Kidney epithelial cell (primary cell): ENCODE measurements at regions not wholly inside any gene's neighbourhood (a gene's known extent, or its start where the extent isn't known, plus 50 kb on each side); places are given as distances from the start of the nearest gene placed in this dataset.

ENCODE experiments used
- DNase-seq: peaks from one replicate; pipeline ENCODE4 v3.0.0-alpha.2; 2010; ENCODE audit warnings: low read depth
- H3K27me3 ChIP-seq: 2 replicates; pipeline ENCODE4 v1.6.0; 2011; ENCODE audit warnings: low read length; ENCODE audit not compliant: control insufficient read depth, insufficient read depth
- H3K36me3 ChIP-seq: 2 replicates; pipeline ENCODE4 v1.5.1; 2011; ENCODE audit warnings: low read length; ENCODE audit not compliant: control insufficient read depth, insufficient read depth
- H3K4me3 ChIP-seq: 2 replicates; pipeline ENCODE4 v1.5.1; 2011; ENCODE audit warnings: low read depth, mild to moderate bottlenecking, control low read depth, low read length
- TF ChIP-seq, protein P1 (sequence below): IDR thresholded peaks from 2 replicates; pipeline ENCODE4 v1.5.1; 2011; ENCODE audit warnings: mild to moderate bottlenecking, moderate library complexity, low read length, control low read depth, inconsistent platforms; ENCODE audit not compliant: insufficient read depth, poor library complexity, severe bottlenecking

DNA sequence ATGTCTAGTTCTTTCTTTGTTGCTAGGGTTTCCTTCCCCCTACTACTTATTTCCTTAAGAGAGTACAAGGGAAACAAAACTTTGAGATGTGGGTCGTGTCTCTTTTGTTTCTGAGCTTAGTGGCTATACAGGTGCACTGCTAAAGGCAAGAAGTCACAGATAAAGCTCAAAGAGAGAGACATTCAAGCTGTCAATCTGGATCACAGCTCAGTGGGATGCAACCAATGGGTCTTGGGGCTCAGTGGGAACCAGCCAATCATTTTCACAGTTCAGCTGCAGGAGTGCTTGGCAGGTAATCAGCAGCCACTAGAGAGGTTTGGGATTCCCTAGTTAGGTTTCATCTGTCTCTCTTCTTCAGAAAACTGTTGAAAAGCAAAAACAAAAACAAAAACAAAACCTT is 135.4 kb upstream of the SGCD start:
- Histone ChIP-seq H3K27me3 (no peaks in the 10 kb centered on the region), H3K36me3 (no peaks in the 10 kb centered on the region), H3K4me3 (no peak overlapping the region)
- no peak for DNase-seq
- TF ChIP-seq, protein P1, sequence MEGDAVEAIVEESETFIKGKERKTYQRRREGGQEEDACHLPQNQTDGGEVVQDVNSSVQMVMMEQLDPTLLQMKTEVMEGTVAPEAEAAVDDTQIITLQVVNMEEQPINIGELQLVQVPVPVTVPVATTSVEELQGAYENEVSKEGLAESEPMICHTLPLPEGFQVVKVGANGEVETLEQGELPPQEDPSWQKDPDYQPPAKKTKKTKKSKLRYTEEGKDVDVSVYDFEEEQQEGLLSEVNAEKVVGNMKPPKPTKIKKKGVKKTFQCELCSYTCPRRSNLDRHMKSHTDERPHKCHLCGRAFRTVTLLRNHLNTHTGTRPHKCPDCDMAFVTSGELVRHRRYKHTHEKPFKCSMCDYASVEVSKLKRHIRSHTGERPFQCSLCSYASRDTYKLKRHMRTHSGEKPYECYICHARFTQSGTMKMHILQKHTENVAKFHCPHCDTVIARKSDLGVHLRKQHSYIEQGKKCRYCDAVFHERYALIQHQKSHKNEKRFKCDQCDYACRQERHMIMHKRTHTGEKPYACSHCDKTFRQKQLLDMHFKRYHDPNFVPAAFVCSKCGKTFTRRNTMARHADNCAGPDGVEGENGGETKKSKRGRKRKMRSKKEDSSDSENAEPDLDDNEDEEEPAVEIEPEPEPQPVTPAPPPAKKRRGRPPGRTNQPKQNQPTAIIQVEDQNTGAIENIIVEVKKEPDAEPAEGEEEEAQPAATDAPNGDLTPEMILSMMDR = no peak

DNA sequence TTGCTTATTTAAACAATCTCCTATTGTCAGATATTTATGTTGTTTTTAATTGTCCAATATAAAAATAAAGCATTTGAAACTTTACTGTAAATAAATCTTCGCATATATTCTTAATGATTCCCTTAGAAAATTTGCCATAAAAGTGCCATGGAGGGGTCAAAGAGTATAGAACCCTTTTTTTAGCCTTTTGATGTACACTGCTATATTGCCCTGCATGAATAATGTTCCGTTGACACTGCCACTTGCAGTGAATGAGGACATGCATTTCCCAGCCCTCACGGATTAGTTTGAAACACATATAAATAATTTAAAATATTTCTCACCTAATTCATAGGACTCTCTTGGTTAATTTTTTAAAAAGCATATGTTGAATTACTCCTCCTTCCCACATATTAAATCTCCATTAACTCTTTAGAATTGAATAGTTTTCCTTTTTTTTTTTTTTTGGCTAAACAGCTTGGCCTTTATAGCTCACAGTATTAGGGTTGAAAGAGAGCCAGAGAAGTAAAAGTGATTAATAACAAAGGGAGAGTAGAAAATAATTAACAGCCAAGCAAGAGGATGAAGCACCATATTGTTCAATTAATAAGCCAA is 129.8 kb upstream of the SGCD start:
- Histone ChIP-seq H3K4me3 (no peak overlapping the region), H3K27me3 (no peaks in the 10 kb centered on the region), H3K36me3 (no peaks in the 10 kb centered on the region)
- TF ChIP-seq, protein P1 = no peak
- DNase-seq = no peak

DNA sequence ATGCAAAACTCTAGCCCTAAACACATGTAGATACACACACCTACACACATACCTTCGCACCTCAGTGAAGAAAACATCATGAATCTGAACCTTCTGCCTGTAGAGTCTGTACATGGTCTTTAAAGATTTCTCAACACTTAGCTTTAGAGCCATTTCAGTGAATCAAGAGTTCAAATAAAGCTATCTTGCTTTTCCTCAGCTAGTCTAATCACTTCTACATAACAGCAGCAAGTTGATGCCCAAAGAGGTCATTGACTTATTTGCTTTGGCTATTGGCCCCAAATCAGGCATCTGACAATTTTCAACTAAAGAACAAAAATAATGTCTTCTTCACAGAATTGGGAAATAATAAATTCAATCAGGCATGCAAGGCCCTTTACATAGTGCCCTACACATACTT is 127.9 kb upstream of the SGCD start:
- TF ChIP-seq, protein P1 = no peak
- Histone ChIP-seq H3K27me3 (no peaks in the 10 kb centered on the region), H3K4me3 (no peak overlapping the region), H3K36me3 (no peaks in the 10 kb centered on the region)
- DNase-seq = no peak

DNA sequence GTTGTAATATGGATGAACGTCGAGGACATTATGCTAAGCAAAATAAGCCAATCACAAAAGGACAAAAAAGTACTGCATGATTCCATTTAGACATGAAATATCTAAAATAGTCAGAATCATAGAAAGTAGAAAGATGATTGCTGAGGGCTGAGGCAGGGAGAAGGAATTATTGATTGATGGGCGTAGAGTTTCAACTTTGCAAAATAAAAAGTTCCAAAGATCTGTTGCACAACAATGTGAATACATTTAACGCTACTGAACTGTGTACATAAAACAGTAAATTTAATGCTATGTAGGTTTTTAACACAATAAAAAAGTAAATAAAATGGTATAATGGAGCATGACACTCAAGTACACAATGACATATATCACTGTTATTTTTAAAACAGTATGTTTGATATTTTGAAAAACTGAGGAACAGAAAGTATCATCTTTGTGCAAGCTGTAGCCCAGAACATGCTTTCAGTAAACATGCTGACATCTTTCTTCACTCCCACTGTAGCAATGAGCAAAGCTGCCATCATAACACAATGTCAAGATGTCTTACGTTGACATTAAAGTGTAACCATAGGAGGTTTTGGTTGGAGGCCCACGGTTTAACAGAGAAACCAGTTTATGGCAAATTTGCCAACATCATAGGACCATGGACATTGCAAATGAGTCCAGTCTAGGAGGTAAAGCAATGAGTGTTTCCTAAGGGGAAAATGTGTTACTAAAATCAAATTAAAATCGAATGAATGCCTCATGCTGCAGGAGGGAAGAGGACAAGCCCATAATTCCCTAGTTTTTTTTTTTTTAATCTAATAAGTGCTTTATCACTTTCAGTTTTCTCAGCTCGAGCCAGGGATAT is 125.8 kb upstream of the SGCD start:
- Histone ChIP-seq H3K36me3 (no peaks in the 10 kb centered on the region), H3K4me3 (no peak overlapping the region), H3K27me3 (no peaks in the 10 kb centered on the region)
- TF ChIP-seq, protein P1 = no peak
- no peak for DNase-seq

DNA sequence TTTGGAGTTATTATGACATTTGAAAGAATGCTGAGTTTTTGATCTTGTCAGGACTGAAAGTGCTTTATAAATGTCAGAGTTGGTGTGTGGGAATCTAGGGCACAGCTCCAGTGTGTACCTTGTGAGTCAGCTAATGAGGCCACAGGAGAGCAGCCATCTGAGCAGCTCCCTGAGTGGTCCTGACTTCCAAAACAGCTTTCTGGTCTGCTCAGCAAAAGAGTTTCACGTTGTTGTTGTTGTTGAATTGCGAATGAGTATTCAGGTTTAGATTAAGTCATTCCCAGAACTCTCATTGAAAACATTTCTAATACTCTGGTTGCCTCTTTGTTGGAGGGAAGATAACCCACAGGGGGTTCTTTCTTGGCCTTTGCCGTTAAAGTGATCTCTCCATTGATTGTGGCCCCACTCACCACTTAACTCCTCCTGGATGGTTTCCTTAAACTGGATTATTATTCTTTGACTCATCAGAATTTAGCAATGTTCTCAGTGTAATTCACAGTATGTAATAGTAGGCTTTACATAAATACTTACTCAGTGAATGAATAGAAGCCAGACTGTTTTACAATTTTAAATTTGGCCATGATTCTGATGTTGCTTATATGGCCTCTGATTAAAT is 125.1 kb upstream of the SGCD start:
- H3K4me3 ChIP-seq = no peak overlapping the region
- H3K27me3 ChIP-seq = no peaks in the 10 kb centered on the region
- TF ChIP-seq, protein P1 = no peak
- no peaks in the 10 kb centered on the region for H3K36me3 ChIP-seq
- DNase-seq = peak; percentile 79

DNA sequence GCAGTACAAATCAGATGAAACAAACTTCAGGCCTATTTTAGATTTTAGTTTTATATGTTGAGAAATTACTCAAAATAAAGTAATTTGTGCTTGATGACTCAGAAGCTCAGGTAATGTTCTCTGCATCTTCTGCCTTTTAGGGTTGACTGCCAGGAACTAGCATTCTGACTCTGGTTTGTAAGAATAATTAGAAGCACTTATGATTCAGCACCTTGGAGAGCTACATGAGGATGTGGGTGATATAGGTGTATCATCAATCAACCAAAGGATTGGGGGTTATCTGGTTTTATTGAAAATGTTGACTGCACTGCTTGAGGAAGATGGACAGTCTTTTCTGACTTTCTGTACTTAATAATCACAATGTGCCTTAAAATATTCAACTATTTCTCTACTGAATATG is 118.7 kb upstream of the SGCD start:
- DNase-seq = no peak
- Histone ChIP-seq H3K4me3 (no peak overlapping the region), H3K36me3 (no peaks in the 10 kb centered on the region), H3K27me3 (no peaks in the 10 kb centered on the region)
- TF ChIP-seq, protein P1 = no peak
